ENCODE measurements at regions not wholly inside any gene's neighbourhood (a gene's known extent, or its start where the extent isn't known, plus 50 kb on each side); places are given as distances from the start of the nearest gene placed in this dataset.

GRCh38 chr1:239722035-239722434 lies 335.7 kb downstream of the CHRM3 start:
- intact Hi-C loops (cut with micrococcal nuclease; ENCODE audit: unreplicated experiment): no loop called here
- no peaks in the 10 kb centered on the region for H3K9me3 ChIP-seq (ENCODE audit: low read depth, low read length, poor library complexity, severe bottlenecking)
- H3K27ac ChIP-seq (ENCODE audit: low read depth, low read length, poor library complexity, severe bottlenecking): no peak overlapping the region
- no peaks in the 10 kb centered on the region for H3K27me3 ChIP-seq (replicated peaks; ENCODE audit: insufficient read depth, low read depth, low read length, poor library complexity)
- no peak overlapping the region for H3K4me3 ChIP-seq (ENCODE audit: low read depth, low read length, poor library complexity, severe bottlenecking)
- TF ChIP-seq EZH2 (IDR thresholded peaks at IDR 0.05; ENCODE audit: borderline replicate concordance, low read depth, low read length, poor library complexity, severe bottlenecking) (no peak), CTCF (conservative IDR thresholded peaks at IDR 0.05; ENCODE audit: low read depth, low read length) (no peak)
- CTCF ChIA-PET: no interaction called here
- H3K36me3 ChIP-seq (ENCODE audit: insufficient read depth, low read length, poor library complexity, severe bottlenecking): no peaks in the 10 kb centered on the region
- POLR2A ChIA-PET (ENCODE audit: low non-redundant PET): no interaction called here
- DNase-seq (ENCODE audit: low spot score): no peak
- H3K4me1 ChIP-seq (ENCODE audit: insufficient read depth, low read length, poor library complexity, severe bottlenecking): no peaks in the 10 kb centered on the region
- no TSS peak for BruUV-seq (replicated peaks)

GRCh38 chr1:239723776-239724367 lies 337.5 kb downstream of the CHRM3 start:
- Histone ChIP-seq H3K9me3 (ENCODE audit: low read depth, low read length, poor library complexity, severe bottlenecking) (no peaks in the 10 kb centered on the region), H3K27me3 (replicated peaks; ENCODE audit: insufficient read depth, low read depth, low read length, poor library complexity) (no peaks in the 10 kb centered on the region), H3K4me3 (ENCODE audit: low read depth, low read length, poor library complexity, severe bottlenecking) (no peak overlapping the region), H3K4me1 (ENCODE audit: insufficient read depth, low read length, poor library complexity, severe bottlenecking) (no peaks in the 10 kb centered on the region), H3K36me3 (ENCODE audit: insufficient read depth, low read length, poor library complexity, severe bottlenecking) (no peaks in the 10 kb centered on the region), H3K27ac (ENCODE audit: low read depth, low read length, poor library complexity, severe bottlenecking) (no peak overlapping the region)
- DNase-seq (ENCODE audit: low spot score): no peak
- BruUV-seq (replicated peaks): no TSS peak
- intact Hi-C loops (cut with micrococcal nuclease; ENCODE audit: unreplicated experiment): no loop called here
- no peak for TF ChIP-seq CTCF (conservative IDR thresholded peaks at IDR 0.05; ENCODE audit: low read depth, low read length)
- TF ChIP-seq EZH2 (IDR thresholded peaks at IDR 0.05; ENCODE audit: borderline replicate concordance, low read depth, low read length, poor library complexity, severe bottlenecking): no peak
- POLR2A ChIA-PET (ENCODE audit: low non-redundant PET): no interaction called here
- CTCF ChIA-PET: no interaction called here

- H3K27me3 ChIP-seq (replicated peaks; ENCODE audit: insufficient read depth, low read depth, low read length, poor library complexity): no peaks in the 10 kb centered on the region
- H3K9me3 ChIP-seq (ENCODE audit: low read depth, low read length, poor library complexity, severe bottlenecking): no peaks in the 10 kb centered on the region
- POLR2A ChIA-PET (ENCODE audit: low non-redundant PET): no interaction called here
- H3K4me3 ChIP-seq (ENCODE audit: low read depth, low read length, poor library complexity, severe bottlenecking): no peak overlapping the region
- H3K27ac ChIP-seq (ENCODE audit: low read depth, low read length, poor library complexity, severe bottlenecking): no peak overlapping the region
- intact Hi-C loops (cut with micrococcal nuclease; ENCODE audit: unreplicated experiment): no loop called here
- no TSS peak for BruUV-seq (replicated peaks)
- H3K36me3 ChIP-seq (ENCODE audit: insufficient read depth, low read length, poor library complexity, severe bottlenecking): no peaks in the 10 kb centered on the region
- CTCF ChIA-PET: no interaction called here
- no peaks in the 10 kb centered on the region for H3K4me1 ChIP-seq (ENCODE audit: insufficient read depth, low read length, poor library complexity, severe bottlenecking)
- TF ChIP-seq CTCF (conservative IDR thresholded peaks at IDR 0.05; ENCODE audit: low read depth, low read length): no peak
- no peak for TF ChIP-seq EZH2 (IDR thresholded peaks at IDR 0.05; ENCODE audit: borderline replicate concordance, low read depth, low read length, poor library complexity, severe bottlenecking)
- no peak for DNase-seq (ENCODE audit: low spot score)
Measured at GRCh38 chr1:239725371-239725770, 339.0 kb downstream of the CHRM3 start.
